ENCODE measurements at regions not wholly inside any gene's neighbourhood (a gene's known extent, or its start where the extent isn't known, plus 50 kb on each side); places are given as distances from the start of the nearest gene placed in this dataset.

DNA sequence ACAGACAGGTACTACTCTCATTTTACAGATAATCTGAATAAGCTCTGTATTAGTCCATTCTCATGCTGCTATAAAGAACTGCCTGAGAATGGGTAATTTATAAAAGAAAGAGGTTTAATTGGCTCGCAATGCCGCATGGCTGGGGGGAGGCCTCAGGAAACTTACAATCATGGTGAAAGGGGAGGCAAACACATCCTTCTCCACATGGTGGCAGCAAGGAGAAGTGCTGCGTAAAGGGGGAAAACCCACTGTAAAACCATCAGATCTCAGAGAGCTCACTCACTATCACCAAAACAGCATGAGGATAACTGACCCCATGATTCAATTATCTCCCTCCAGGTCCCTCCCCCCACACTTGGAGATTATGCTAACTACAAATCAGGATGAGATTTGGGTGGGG lies 254.4 kb downstream of the KCNE4 start:
- no peak for TF ChIP-seq POLR2A (IDR thresholded peaks at IDR 0.05)
- TF ChIP-seq, protein P1, sequence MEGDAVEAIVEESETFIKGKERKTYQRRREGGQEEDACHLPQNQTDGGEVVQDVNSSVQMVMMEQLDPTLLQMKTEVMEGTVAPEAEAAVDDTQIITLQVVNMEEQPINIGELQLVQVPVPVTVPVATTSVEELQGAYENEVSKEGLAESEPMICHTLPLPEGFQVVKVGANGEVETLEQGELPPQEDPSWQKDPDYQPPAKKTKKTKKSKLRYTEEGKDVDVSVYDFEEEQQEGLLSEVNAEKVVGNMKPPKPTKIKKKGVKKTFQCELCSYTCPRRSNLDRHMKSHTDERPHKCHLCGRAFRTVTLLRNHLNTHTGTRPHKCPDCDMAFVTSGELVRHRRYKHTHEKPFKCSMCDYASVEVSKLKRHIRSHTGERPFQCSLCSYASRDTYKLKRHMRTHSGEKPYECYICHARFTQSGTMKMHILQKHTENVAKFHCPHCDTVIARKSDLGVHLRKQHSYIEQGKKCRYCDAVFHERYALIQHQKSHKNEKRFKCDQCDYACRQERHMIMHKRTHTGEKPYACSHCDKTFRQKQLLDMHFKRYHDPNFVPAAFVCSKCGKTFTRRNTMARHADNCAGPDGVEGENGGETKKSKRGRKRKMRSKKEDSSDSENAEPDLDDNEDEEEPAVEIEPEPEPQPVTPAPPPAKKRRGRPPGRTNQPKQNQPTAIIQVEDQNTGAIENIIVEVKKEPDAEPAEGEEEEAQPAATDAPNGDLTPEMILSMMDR (IDR thresholded peaks at IDR 0.05) = peak in 1 of 6 experiments; percentile 9
